HL-60 (cell line): ENCODE measurements at regions not wholly inside any gene's neighbourhood (a gene's known extent, or its start where the extent isn't known, plus 50 kb on each side); places are given as distances from the start of the nearest gene placed in this dataset.

ENCODE experiments used
- DNase-seq, 2 experiments: peaks; one replicate each; pipeline ENCODE4 v3.0.0-alpha.2; 2010 to 2020; ENCODE audit warnings: low read depth in 1 of 2, low spot score in 1 of 2
- H3K27ac ChIP-seq: fragments of 250-450 bp; sonication (Bioruptor Pico); replicated peaks from 2 replicates; pipeline ENCODE4 v1.5.1; 2020; ENCODE audit warnings: mild to moderate bottlenecking, moderate library complexity
- H3K27me3 ChIP-seq: fragments of 250-450 bp; sonication (Bioruptor Pico); 2 replicates; pipeline ENCODE4 v1.5.1; 2021; ENCODE audit warnings: mild to moderate bottlenecking, moderate library complexity; ENCODE audit not compliant: insufficient read depth, poor library complexity, severe bottlenecking
- H3K4me3 ChIP-seq: replicated peaks from 2 replicates; pipeline ENCODE4 v1.5.1; 2011; ENCODE audit warnings: mild to moderate bottlenecking, control low read depth, low read length; ENCODE audit not compliant: insufficient read depth
- CTCF ChIP-seq: IDR thresholded peaks from one replicate; pipeline ENCODE4 v1.5.1; 2011; ENCODE audit warnings: low read length, control low read depth, inconsistent platforms; ENCODE audit not compliant: insufficient read depth
- GABPA ChIP-seq: IDR thresholded peaks from 2 replicates; pipeline ENCODE4 v1.6.1; 2012; ENCODE audit warnings: low read depth
- POLR2AphosphoS5 ChIP-seq: IDR thresholded peaks from 2 replicates; pipeline ENCODE4 v1.6.1; 2012; ENCODE audit warnings: low read depth
- SPI1 ChIP-seq: IDR thresholded peaks from 2 replicates; pipeline ENCODE4 v1.6.1; 2012; ENCODE audit warnings: low read depth, mild to moderate bottlenecking, borderline replicate concordance
- TF ChIP-seq, protein P1 (sequence below): IDR thresholded peaks from 2 replicates; pipeline ENCODE4 v1.6.1; 2012; ENCODE audit warnings: low read depth; ENCODE audit not compliant: insufficient replicate concordance

- Histone ChIP-seq H3K27ac (no peak overlapping the region), H3K4me3 (no peak overlapping the region), H3K27me3 (no peaks in the 10 kb centered on the region)
- DNase-seq: no peak
- TF ChIP-seq CTCF (no peak), GABPA (no peak), SPI1 (no peak), POLR2AphosphoS5 (no peak)
- TF ChIP-seq, protein P1, sequence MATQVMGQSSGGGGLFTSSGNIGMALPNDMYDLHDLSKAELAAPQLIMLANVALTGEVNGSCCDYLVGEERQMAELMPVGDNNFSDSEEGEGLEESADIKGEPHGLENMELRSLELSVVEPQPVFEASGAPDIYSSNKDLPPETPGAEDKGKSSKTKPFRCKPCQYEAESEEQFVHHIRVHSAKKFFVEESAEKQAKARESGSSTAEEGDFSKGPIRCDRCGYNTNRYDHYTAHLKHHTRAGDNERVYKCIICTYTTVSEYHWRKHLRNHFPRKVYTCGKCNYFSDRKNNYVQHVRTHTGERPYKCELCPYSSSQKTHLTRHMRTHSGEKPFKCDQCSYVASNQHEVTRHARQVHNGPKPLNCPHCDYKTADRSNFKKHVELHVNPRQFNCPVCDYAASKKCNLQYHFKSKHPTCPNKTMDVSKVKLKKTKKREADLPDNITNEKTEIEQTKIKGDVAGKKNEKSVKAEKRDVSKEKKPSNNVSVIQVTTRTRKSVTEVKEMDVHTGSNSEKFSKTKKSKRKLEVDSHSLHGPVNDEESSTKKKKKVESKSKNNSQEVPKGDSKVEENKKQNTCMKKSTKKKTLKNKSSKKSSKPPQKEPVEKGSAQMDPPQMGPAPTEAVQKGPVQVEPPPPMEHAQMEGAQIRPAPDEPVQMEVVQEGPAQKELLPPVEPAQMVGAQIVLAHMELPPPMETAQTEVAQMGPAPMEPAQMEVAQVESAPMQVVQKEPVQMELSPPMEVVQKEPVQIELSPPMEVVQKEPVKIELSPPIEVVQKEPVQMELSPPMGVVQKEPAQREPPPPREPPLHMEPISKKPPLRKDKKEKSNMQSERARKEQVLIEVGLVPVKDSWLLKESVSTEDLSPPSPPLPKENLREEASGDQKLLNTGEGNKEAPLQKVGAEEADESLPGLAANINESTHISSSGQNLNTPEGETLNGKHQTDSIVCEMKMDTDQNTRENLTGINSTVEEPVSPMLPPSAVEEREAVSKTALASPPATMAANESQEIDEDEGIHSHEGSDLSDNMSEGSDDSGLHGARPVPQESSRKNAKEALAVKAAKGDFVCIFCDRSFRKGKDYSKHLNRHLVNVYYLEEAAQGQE: no peak
These were observed 187.8 kb upstream of the LRFN5 start for GRCh38 chr14:41418851-41419250.

DNA sequence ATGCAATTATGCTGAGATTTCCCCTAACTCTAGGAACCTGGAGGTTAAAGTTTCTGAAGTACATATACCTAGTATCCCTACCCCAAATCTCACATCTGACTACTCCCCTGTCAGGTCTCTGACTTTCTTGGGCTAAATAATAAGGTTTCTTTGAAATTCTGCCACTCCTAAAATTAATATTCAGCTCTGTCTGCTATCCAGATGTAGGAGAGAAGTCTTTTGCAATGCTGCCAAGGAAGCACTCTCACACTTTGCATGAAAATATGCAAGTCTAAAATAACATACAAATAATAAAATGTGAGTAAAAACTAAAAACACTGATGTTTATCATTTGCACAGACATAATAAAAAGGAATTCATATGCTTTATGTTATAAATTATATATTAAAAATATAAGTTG, 196.9 kb upstream of the LRFN5 start:
- no peaks in the 10 kb centered on the region for H3K27me3 ChIP-seq
- no peak overlapping the region for H3K27ac ChIP-seq
- TF ChIP-seq POLR2AphosphoS5: no peak
- no peak for TF ChIP-seq CTCF
- no peak for TF ChIP-seq SPI1
- TF ChIP-seq, protein P1: no peak
- TF ChIP-seq GABPA: no peak
- no peak overlapping the region for H3K4me3 ChIP-seq
- no peak for DNase-seq

DNA sequence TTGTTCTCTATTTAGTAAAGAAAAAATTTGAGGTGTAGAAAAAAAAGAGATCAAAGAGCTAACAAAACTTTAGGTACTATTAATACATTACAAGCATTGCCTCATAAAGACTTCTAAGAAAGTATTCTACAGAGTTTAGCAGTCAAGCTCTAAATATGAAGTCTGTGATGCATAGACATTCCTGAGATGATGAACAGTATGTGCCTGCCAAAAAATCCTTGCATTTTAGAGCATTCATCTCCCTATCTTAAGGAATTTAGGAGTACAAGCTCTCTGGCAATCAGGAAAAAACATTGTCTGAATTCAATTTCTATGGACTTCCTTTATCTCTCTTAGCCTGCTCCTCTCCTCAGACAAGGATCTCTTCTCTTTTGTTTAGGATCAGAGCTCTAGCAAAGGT, 202.6 kb upstream of the LRFN5 start:
- Histone ChIP-seq H3K4me3 (no peak overlapping the region), H3K27me3 (no peaks in the 10 kb centered on the region), H3K27ac (no peak overlapping the region)
- TF ChIP-seq GABPA (no peak), SPI1 (no peak), CTCF (no peak), POLR2AphosphoS5 (no peak)
- TF ChIP-seq, protein P1: no peak
- DNase-seq: no peak
